Naive B cell (primary cell): ENCODE measurements at regions not wholly inside any gene's neighbourhood (a gene's known extent, or its start where the extent isn't known, plus 50 kb on each side); places are given as distances from the start of the nearest gene placed in this dataset.
"Not testable (repeated sequence)": the region's sequence is repeated elsewhere in the genome, so short reads cannot be mapped to it uniquely, and the experiment has no call there.

Source experiments
- ATAC-seq, 2 donors: fragments of 150-1000 bp; cut with Tn5 transposase; 2 replicates each; pipeline ENCODE4 v1.10.0; 2021; ENCODE audit warnings: low read depth in 2 of 2, mild to moderate bottlenecking in 2 of 2, moderate library complexity in 2 of 2
- DNase-seq: peaks from one replicate; pipeline ENCODE4 v3.0.0; 2022
- H3K27ac Mint-ChIP-seq, 6 donors: one replicate each; pipeline ENCODE4 v1.8.0; 2020 to 2022; ENCODE audit warnings: mild to moderate bottlenecking in 6 of 6, mixed read lengths in 6 of 6, moderate library complexity in 5 of 6, inconsistent platforms in 2 of 6
- H3K27me3 Mint-ChIP-seq, 3 donors: one replicate each; pipeline ENCODE4 v1.8.0; 2021 to 2022; ENCODE audit warnings: mixed read lengths in 3 of 3, mild to moderate bottlenecking in 1 of 3
- H3K36me3 Mint-ChIP-seq, 2 donors: one replicate each; pipeline ENCODE4 v1.8.0; 2020 to 2022; ENCODE audit warnings: mixed read lengths in 2 of 2, inconsistent platforms in 1 of 2, mild to moderate bottlenecking in 1 of 2
- H3K4me1 Mint-ChIP-seq, 3 donors: one replicate each; pipeline ENCODE4 v1.8.0; 2020 to 2022; ENCODE audit warnings: mixed read lengths in 3 of 3, inconsistent platforms in 1 of 3, mild to moderate bottlenecking in 1 of 3, moderate library complexity in 1 of 3
- H3K4me3 Mint-ChIP-seq, 8 donors: one replicate each; pipeline ENCODE4 v1.8.0; 2020 to 2022; ENCODE audit warnings: mild to moderate bottlenecking in 8 of 8, mixed read lengths in 8 of 8, moderate library complexity in 8 of 8, inconsistent platforms in 2 of 8
- H3K9me3 Mint-ChIP-seq, 7 donors: one replicate each; pipeline ENCODE4 v1.8.0; 2020 to 2022; ENCODE audit warnings: mixed read lengths in 7 of 7, mild to moderate bottlenecking in 5 of 7, inconsistent platforms in 2 of 7, moderate library complexity in 1 of 7

GRCh38 chrX:140114059-140114458 lies 148.7 kb upstream of the CXorf66 start:
- H3K4me1 Mint-ChIP-seq, DNase-seq, H3K4me3 Mint-ChIP-seq, H3K27me3 Mint-ChIP-seq, ATAC-seq, H3K27ac Mint-ChIP-seq, H3K36me3 Mint-ChIP-seq: not testable (repeated sequence)
- H3K9me3 Mint-ChIP-seq, result peaks cover 0 to 14% (median 0%) of the 10 kb centered on the region in 7 donors

- Mint-ChIP-seq H3K36me3 (no peaks in the 10 kb centered on the region), H3K4me1 (no peaks in the 10 kb centered on the region), H3K27ac (no peak overlapping the region), H3K4me3 (no peak overlapping the region), H3K9me3 (peaks cover 0 to 13% (median 0%) of the 10 kb centered on the region in 7 donors), H3K27me3 (no peaks in the 10 kb centered on the region)
- no peak for DNase-seq
- ATAC-seq, result no peak
Measured at GRCh38 chrX:140110081-140110650, 144.8 kb upstream of the CXorf66 start.

GRCh38 chrX:140104760-140105159 lies 139.4 kb upstream of the CXorf66 start:
- ATAC-seq (no peak), DNase-seq (no peak)
- Mint-ChIP-seq H3K9me3 (peaks cover 0 to 3% (median 0%) of the 10 kb centered on the region in 7 donors), H3K4me3 (peak overlapping the region in 1 of 8 donors; percentile 7), H3K27me3 (no peaks in the 10 kb centered on the region), H3K27ac (no peak overlapping the region), H3K36me3 (no peaks in the 10 kb centered on the region), H3K4me1 (no peaks in the 10 kb centered on the region)

- H3K4me3 Mint-ChIP-seq, result no peak overlapping the region
- H3K36me3 Mint-ChIP-seq, result no peaks in the 10 kb centered on the region
- DNase-seq (no peak), ATAC-seq (no peak)
- peaks cover 0 to 22% (median 11%) of the 10 kb centered on the region in 3 donors for H3K27me3 Mint-ChIP-seq
- peaks cover 0 to 3% (median 0%) of the 10 kb centered on the region in 7 donors for H3K9me3 Mint-ChIP-seq
- no peaks in the 10 kb centered on the region for H3K4me1 Mint-ChIP-seq
- no peak overlapping the region for H3K27ac Mint-ChIP-seq
Measured at GRCh38 chrX:140099221-140099620, 133.9 kb upstream of the CXorf66 start.

GRCh38 chrX:140092121-140092520 lies 126.8 kb upstream of the CXorf66 start:
- no peak for DNase-seq
- Mint-ChIP-seq H3K9me3 (no peaks in the 10 kb centered on the region), H3K27me3 (peaks cover 0 to 31% (median 11%) of the 10 kb centered on the region in 3 donors), H3K4me1 (peaks cover 0 to 3% (median 0%) of the 10 kb centered on the region in 3 donors), H3K36me3 (no peaks in the 10 kb centered on the region), H3K27ac (no peak overlapping the region), H3K4me3 (peak overlapping the region in 5 of 8 donors; percentile 37 to 77 (median 63))
- no peak for ATAC-seq

GRCh38 chrX:140091125-140091886 lies 126.0 kb upstream of the CXorf66 start:
- H3K9me3 Mint-ChIP-seq, result no peaks in the 10 kb centered on the region
- peaks cover 0 to 3% (median 0%) of the 10 kb centered on the region in 3 donors for H3K4me1 Mint-ChIP-seq
- H3K36me3 Mint-ChIP-seq, result no peaks in the 10 kb centered on the region
- H3K27me3 Mint-ChIP-seq, result peaks cover 0 to 23% (median 4%) of the 10 kb centered on the region in 3 donors
- DNase-seq (no peak), ATAC-seq (peak; percentile 55 to 68)
- H3K27ac Mint-ChIP-seq, result peak overlapping the region in 1 of 6 donors; percentile 51
- peak overlapping the region in 6 of 8 donors; percentile 37 to 76 (median 50) for H3K4me3 Mint-ChIP-seq

- Mint-ChIP-seq H3K27me3 (peaks cover 0 to 22% (median 4%) of the 10 kb centered on the region in 3 donors), H3K27ac (peak overlapping the region in 1 of 6 donors; percentile 51), H3K4me1 (peaks cover 0 to 3% (median 0%) of the 10 kb centered on the region in 3 donors), H3K36me3 (no peaks in the 10 kb centered on the region), H3K4me3 (peak overlapping the region in 5 of 8 donors; percentile 37 to 76 (median 56)), H3K9me3 (no peaks in the 10 kb centered on the region)
- DNase-seq (no peak), ATAC-seq (no peak)
Measured at GRCh38 chrX:140090800-140091124, 125.4 kb upstream of the CXorf66 start.

GRCh38 chrX:140088438-140088837 lies 123.1 kb upstream of the CXorf66 start:
- Mint-ChIP-seq H3K4me3 (no peak overlapping the region), H3K27me3 (peaks cover 0 to 22% (median 4%) of the 10 kb centered on the region in 3 donors), H3K4me1 (peaks cover 0 to 3% (median 0%) of the 10 kb centered on the region in 3 donors), H3K27ac (no peak overlapping the region), H3K9me3 (peaks cover 0 to 3% (median 0%) of the 10 kb centered on the region in 7 donors), H3K36me3 (no peaks in the 10 kb centered on the region)
- ATAC-seq (no peak), DNase-seq (no peak)

GRCh38 chrX:140087875-140088274 lies 122.6 kb upstream of the CXorf66 start:
- H3K36me3 Mint-ChIP-seq, result no peaks in the 10 kb centered on the region
- H3K27ac Mint-ChIP-seq, result no peak overlapping the region
- H3K4me1 Mint-ChIP-seq, result peaks cover 0 to 3% (median 0%) of the 10 kb centered on the region in 3 donors
- DNase-seq, result no peak
- no peak overlapping the region for H3K4me3 Mint-ChIP-seq
- no peak for ATAC-seq
- H3K27me3 Mint-ChIP-seq, result peaks cover 0 to 22% (median 4%) of the 10 kb centered on the region in 3 donors
- H3K9me3 Mint-ChIP-seq, result peaks cover 0 to 3% (median 0%) of the 10 kb centered on the region in 7 donors

GRCh38 chrX:140086691-140087090 lies 121.4 kb upstream of the CXorf66 start:
- H3K4me1 Mint-ChIP-seq, result peaks cover 0 to 1% (median 0%) of the 10 kb centered on the region in 3 donors
- H3K36me3 Mint-ChIP-seq, result no peaks in the 10 kb centered on the region
- H3K27me3 Mint-ChIP-seq, result peaks cover 0 to 22% (median 4%) of the 10 kb centered on the region in 3 donors
- ATAC-seq (no peak), DNase-seq (no peak)
- H3K9me3 Mint-ChIP-seq, result peaks cover 0 to 7% (median 0%) of the 10 kb centered on the region in 7 donors
- H3K4me3 Mint-ChIP-seq, result no peak overlapping the region
- H3K27ac Mint-ChIP-seq, result no peak overlapping the region

GRCh38 chrX:140074851-140075250 lies 109.5 kb upstream of the CXorf66 start:
- H3K36me3 Mint-ChIP-seq, H3K27ac Mint-ChIP-seq, DNase-seq, ATAC-seq, H3K27me3 Mint-ChIP-seq, H3K4me3 Mint-ChIP-seq, H3K9me3 Mint-ChIP-seq, H3K4me1 Mint-ChIP-seq: not testable (repeated sequence)

- Mint-ChIP-seq H3K4me3 (no peak overlapping the region), H3K36me3 (no peaks in the 10 kb centered on the region)
- ATAC-seq, result no peak
Measured at GRCh38 chrX:140071037-140071436, 105.7 kb upstream of the CXorf66 start.

GRCh38 chrX:140065961-140066662 lies 100.8 kb upstream of the CXorf66 start:
- Mint-ChIP-seq H3K27me3 (peaks cover 0 to 5% (median 0%) of the 10 kb centered on the region in 3 donors), H3K4me3 (no peak overlapping the region), H3K27ac (no peak overlapping the region), H3K9me3 (no peaks in the 10 kb centered on the region), H3K4me1 (no peaks in the 10 kb centered on the region), H3K36me3 (no peaks in the 10 kb centered on the region)
- DNase-seq, result no peak
- no peak for ATAC-seq

More at GRCh38 chrX:140071037-140071436, 105.7 kb upstream of the CXorf66 start:
- no peaks in the 10 kb centered on the region for H3K9me3 Mint-ChIP-seq
- no peak overlapping the region for H3K27ac Mint-ChIP-seq
- DNase-seq, result no peak
- no peaks in the 10 kb centered on the region for H3K4me1 Mint-ChIP-seq
- peaks cover 0 to 5% (median 0%) of the 10 kb centered on the region in 3 donors for H3K27me3 Mint-ChIP-seq
